Sigmoid colon (tissue), 6 donors: ENCODE measurements at regions not wholly inside any gene's neighbourhood (a gene's known extent, or its start where the extent isn't known, plus 50 kb on each side); places are given as distances from the start of the nearest gene placed in this dataset.

Experiments used
- DNase-seq: peaks from one replicate; pipeline ENCODE4 v3.0.0-alpha.2; 2019
- H3K27ac ChIP-seq, 4 donors: fragments of 200-600 bp; sonication (generic); one replicate each; pipeline ENCODE4 v1.5.1; 2016 to 2019; ENCODE audit warnings: mild to moderate bottlenecking in 1 of 4
- H3K27me3 ChIP-seq, 3 donors: fragments of 200-600 bp; sonication (generic); one replicate each; pipeline ENCODE4 v1.5.1; 2019; ENCODE audit warnings: mild to moderate bottlenecking in 1 of 3
- H3K36me3 ChIP-seq, 4 donors: fragments of 200-600 bp; sonication (generic); one replicate each; pipeline ENCODE4 v1.5.1; 2016 to 2019
- H3K4me1 ChIP-seq, 4 donors: fragments of 200-600 bp; sonication (generic); one replicate each; pipeline ENCODE4 v1.5.1; 2017 to 2019
- H3K4me3 ChIP-seq, 4 donors: fragments of 200-600 bp; sonication (generic); one replicate each; pipeline ENCODE4 v1.5.1; 2017 to 2019; ENCODE audit warnings: mild to moderate bottlenecking in 2 of 4, moderate library complexity in 1 of 4
- H3K9me3 ChIP-seq, 4 donors: fragments of 200-600 bp in 3 of 4; sonication (generic) in 3 of 4; one replicate each; pipeline versions ENCODE4 v1.5.1 to v1.6.1; 2013 to 2019
- EP300 ChIP-seq, 4 donors: sonication (generic); formaldehyde crosslinking; IDR thresholded peaks; one replicate each; pipeline ENCODE4 v1.6.1; 2017; ENCODE audit warnings: antibody characterized with exemption in 4 of 4
- POLR2A ChIP-seq, 2 donors: fragments of 450-650 bp; IDR thresholded peaks; one replicate each; pipeline ENCODE4 v1.6.1; 2016; ENCODE audit warnings: antibody characterized with exemption in 2 of 2, mild to moderate bottlenecking in 2 of 2, moderate library complexity in 2 of 2
- POLR2AphosphoS5 ChIP-seq, 4 donors: sonication (generic); formaldehyde crosslinking; IDR thresholded peaks; one replicate each; pipeline ENCODE4 v1.6.1; 2017; ENCODE audit warnings: antibody characterized with exemption in 4 of 4
- WGBS, 2 donors: extraction: QIAGEN DNeasy Blood & Tissue Kit; methylation state at CpG; one replicate each; pipeline ENCODE4 v1.1.7; 2013; 5-methylcytosine and 5-hydroxymethylcytosine counted together
- intact Hi-C: fragments of 100-400 bp; cut with DNase I; formaldehyde crosslinking; loops from one replicate; pipeline ENCODE4 v1.15.1; 2023
- TF ChIP-seq, protein P1 (sequence below), 4 experiments: fragments of 450-650 bp in 3 of 4; fragments of 200-600 bp in 1 of 4; IDR thresholded peaks; one replicate each; pipeline ENCODE4 v1.5.1; 2016 to 2019; ENCODE audit warnings: antibody characterized with exemption in 4 of 4, mild to moderate bottlenecking in 3 of 4, moderate library complexity in 2 of 4
- donor health status: healthy with polysubstance abuse.
- donor health status: healthy.

- Histone ChIP-seq H3K27ac (no peak overlapping the region), H3K36me3 (no peaks in the 10 kb centered on the region), H3K9me3 (no peaks in the 10 kb centered on the region), H3K4me1 (no peaks in the 10 kb centered on the region), H3K4me3 (no peak overlapping the region), H3K27me3 (no peaks in the 10 kb centered on the region)
- intact Hi-C loops: no loop called here
- no peak for TF ChIP-seq EP300 (IDR thresholded peaks at IDR 0.05)
- TF ChIP-seq, protein P1, sequence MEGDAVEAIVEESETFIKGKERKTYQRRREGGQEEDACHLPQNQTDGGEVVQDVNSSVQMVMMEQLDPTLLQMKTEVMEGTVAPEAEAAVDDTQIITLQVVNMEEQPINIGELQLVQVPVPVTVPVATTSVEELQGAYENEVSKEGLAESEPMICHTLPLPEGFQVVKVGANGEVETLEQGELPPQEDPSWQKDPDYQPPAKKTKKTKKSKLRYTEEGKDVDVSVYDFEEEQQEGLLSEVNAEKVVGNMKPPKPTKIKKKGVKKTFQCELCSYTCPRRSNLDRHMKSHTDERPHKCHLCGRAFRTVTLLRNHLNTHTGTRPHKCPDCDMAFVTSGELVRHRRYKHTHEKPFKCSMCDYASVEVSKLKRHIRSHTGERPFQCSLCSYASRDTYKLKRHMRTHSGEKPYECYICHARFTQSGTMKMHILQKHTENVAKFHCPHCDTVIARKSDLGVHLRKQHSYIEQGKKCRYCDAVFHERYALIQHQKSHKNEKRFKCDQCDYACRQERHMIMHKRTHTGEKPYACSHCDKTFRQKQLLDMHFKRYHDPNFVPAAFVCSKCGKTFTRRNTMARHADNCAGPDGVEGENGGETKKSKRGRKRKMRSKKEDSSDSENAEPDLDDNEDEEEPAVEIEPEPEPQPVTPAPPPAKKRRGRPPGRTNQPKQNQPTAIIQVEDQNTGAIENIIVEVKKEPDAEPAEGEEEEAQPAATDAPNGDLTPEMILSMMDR (IDR thresholded peaks at IDR 0.05): no peak
- no peak for TF ChIP-seq POLR2A (IDR thresholded peaks at IDR 0.05)
- no peak for TF ChIP-seq POLR2AphosphoS5 (IDR thresholded peaks at IDR 0.05)
- 69 to 84% methylated on average over 7 of the region's 7 CpGs for WGBS, 2 donors
- no peak for DNase-seq
These were observed 370.0 kb downstream of the KCNJ2 start for GRCh38 chr17:70539132-70539924.

DNA sequence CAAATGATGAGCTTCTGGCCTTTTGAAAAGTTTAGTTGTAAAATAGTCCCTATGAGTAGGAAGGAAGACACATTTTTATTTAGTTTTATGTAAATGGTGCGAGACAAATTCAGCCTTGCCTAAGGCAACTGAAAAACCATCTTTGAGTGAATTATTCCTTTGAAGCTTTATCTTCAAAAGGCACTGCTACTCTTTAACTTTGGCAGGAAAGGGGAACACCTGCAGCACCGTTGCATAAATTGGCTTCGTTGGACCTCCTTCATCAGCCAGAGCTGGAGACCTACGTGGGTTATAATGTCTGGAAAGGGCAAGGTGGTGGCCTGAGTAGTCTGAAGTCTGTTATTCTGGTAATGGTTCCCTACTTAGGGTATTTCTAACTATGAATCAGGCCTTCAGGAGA is 373.5 kb downstream of the KCNJ2 start:
- H3K4me1 ChIP-seq: no peaks in the 10 kb centered on the region
- intact Hi-C loops: no loop called here
- WGBS, 2 donors: 66 to 76% methylated on average over 4 of the region's 4 CpGs
- TF ChIP-seq POLR2A (IDR thresholded peaks at IDR 0.05): no peak
- TF ChIP-seq POLR2AphosphoS5 (IDR thresholded peaks at IDR 0.05): no peak
- TF ChIP-seq, protein P1 (IDR thresholded peaks at IDR 0.05): no peak
- no peak for TF ChIP-seq EP300 (IDR thresholded peaks at IDR 0.05)
- no peak for DNase-seq
- no peak overlapping the region for H3K27ac ChIP-seq
- no peak overlapping the region for H3K4me3 ChIP-seq
- H3K36me3 ChIP-seq: no peaks in the 10 kb centered on the region
- H3K9me3 ChIP-seq: no peaks in the 10 kb centered on the region
- no peaks in the 10 kb centered on the region for H3K27me3 ChIP-seq

GRCh38 chr17:70544317-70544716 is 375.0 kb downstream of the KCNJ2 start:
- Histone ChIP-seq H3K27me3 (no peaks in the 10 kb centered on the region), H3K36me3 (no peaks in the 10 kb centered on the region), H3K4me3 (no peak overlapping the region), H3K4me1 (no peaks in the 10 kb centered on the region), H3K27ac (no peak overlapping the region), H3K9me3 (no peaks in the 10 kb centered on the region)
- intact Hi-C loops: no loop called here
- TF ChIP-seq, protein P1 (IDR thresholded peaks at IDR 0.05): no peak
- no peak for TF ChIP-seq EP300 (IDR thresholded peaks at IDR 0.05)
- no peak for TF ChIP-seq POLR2A (IDR thresholded peaks at IDR 0.05)
- TF ChIP-seq POLR2AphosphoS5 (IDR thresholded peaks at IDR 0.05): no peak
- no peak for DNase-seq
- 71 to 73% methylated on average over 1 of the region's 1 CpG for WGBS, 2 donors

- TF ChIP-seq, protein P1 (IDR thresholded peaks at IDR 0.05): peak in 3 of 4 experiments; percentile 36 to 57 (median 41)
- TF ChIP-seq POLR2A (IDR thresholded peaks at IDR 0.05) (no peak), POLR2AphosphoS5 (IDR thresholded peaks at IDR 0.05) (no peak), EP300 (IDR thresholded peaks at IDR 0.05) (no peak)
These were observed 383.1 kb downstream of the KCNJ2 start for GRCh38 chr17:70552230-70552981.

More at GRCh38 chr17:70552230-70552981, 383.1 kb downstream of the KCNJ2 start:
- no peak overlapping the region for H3K27ac ChIP-seq
- H3K4me3 ChIP-seq: no peak overlapping the region
- peaks cover 0 to 3% (median 0%) of the 10 kb centered on the region in 3 donors for H3K27me3 ChIP-seq
- 17 to 31% methylated on average over 8 of the region's 8 CpGs for WGBS, 2 donors
- no peaks in the 10 kb centered on the region for H3K36me3 ChIP-seq
- intact Hi-C loops: loop anchor here (5.0 kb wide), 4 partner anchors 380 to 1025 kb away; no protein-coding TSS in a partner anchor
- no peaks in the 10 kb centered on the region for H3K9me3 ChIP-seq
- no peaks in the 10 kb centered on the region for H3K4me1 ChIP-seq
- no peak for DNase-seq
